Pons (tissue), 1 donor: ENCODE measurements at regions not wholly inside any gene's neighbourhood (a gene's known extent, or its start where the extent isn't known, plus 50 kb on each side); places are given as distances from the start of the nearest gene placed in this dataset.
"Not testable (repeated sequence)": the region's sequence is repeated elsewhere in the genome, so short reads cannot be mapped to it uniquely, and the experiment has no call there.

ENCODE experiments used
- DNase-seq: peaks from one replicate; pipeline ENCODE4 v3.0.0-alpha.2; 2016; ENCODE audit warnings: low spot score

DNA sequence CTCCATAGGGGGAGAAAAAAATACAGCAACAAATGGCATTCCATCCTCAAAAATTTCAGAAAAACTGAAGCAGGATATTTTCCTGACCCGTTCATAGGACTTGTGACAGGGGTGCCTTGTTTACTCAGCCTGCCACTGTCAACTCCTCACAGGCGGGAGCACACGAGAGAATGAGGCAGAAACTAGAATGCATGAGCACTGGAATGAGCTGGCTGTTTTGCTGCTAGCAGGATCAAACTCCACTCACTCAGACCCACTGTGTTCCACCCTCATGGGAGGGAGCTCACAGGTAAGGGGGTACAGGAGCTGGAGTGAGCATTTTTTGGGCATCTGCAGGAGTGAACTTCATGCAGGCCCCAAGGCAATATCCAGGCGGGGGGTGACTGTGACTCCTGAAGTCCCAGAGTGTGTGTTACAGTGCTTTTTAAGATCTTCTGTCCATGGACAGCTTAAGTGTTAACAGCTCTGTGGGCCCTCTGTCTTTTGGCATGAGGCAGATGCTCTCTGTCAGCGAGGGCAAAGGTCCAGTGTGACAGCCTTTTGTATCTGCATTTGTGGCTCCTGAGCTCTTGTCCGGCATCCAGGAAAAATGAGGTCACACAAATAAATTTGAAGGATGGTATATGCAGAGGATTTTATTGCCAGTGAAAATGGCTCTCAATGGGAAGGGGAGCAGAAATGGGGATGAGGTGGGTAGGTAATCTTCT is 905.7 kb upstream of the TENM4 start:
- no peak for DNase-seq

DNA sequence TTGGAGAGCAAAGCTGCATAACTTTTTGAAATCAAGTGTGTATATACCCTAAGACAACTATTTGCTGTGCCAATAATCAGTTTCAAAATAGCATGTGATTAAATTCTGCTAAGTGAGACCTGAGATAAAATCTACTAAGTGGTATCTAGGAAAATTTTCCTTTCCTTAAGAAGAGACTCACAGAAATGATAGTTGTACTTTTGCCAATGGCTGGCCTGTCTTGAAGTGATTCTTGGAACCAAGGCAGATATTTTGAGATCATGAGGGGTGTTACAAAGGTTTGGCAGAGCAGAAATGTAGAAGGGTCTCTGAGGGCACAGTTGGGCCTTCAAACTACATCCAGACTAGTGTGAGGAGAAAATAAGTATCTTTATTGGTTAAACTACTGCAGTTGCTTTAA is 902.6 kb upstream of the TENM4 start:
- DNase-seq: no peak

DNA sequence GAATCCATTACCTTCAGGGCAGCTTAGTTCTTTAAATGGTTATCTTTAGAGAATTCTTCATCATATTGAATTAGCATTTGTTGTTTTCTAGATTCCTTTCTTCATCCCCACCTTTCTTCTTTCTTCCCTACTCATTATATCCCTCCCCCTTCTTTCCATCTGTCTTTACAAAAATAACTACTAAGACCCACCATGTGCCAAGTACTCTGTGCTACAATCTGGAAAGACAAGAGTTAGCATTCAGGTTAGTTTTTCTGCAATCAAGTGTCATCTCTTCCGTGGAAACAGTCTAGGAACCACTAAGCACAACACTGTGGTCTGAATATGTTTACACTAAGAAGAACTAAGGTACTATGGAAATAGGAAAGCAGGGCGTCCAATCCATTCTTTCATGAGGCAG is 897.4 kb upstream of the TENM4 start:
- DNase-seq: no peak

DNA sequence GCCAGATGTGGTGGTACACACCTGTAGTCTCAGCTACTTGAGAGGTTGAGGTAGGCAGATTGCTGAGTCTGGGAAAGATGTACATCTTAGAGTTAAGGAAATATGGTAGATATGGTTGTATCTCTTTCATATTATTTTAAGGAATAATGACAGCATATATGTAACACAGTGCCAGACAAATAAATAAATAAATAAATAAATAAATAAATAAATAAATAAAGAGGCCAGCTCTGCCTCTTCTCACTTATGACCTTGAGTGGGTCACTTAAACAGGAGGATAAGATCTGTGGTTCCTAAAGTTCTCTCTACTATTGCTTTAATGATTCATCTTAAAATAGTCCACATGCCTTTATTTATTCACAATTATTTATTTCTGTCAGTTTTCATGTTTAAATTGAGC is 890.9 kb upstream of the TENM4 start:
- no peak for DNase-seq

DNA sequence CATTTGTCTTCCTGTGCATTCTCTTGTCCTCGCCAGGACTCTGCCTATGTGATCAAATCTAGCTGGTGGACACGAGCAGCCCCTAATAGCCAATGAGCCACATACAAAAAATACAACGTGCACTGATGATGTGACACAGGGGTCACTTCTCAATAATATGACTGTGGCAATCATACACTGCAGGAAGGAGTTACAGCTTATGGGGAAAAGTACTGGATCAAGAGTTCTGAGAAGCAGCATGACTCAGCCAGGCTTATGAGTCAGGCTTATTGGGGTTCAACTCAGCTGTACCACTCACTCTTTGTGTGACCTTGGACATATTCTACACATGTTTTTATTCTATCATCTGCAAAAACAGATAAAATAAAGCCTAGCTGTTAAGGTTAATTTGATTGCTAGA is 889.4 kb upstream of the TENM4 start:
- no peak for DNase-seq

DNA sequence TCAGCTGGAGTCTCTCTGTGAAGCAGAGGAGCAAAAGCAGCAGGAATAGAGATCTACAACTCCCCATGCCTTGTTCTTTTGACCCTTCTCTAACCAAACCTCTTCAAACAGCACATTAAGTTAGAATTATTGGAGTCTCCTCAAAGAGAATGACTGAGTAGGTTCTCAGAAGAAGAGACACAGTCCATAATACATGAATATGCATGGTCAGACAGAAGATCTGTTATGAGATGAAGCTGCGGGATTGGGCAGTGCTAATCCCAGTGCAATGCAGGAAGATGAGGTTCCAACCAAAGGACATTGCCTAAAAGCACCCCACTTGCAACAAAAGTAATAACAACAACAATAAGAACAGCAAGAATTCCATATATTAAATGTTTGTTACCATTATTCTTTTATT is 887.9 kb upstream of the TENM4 start:
- no peak for DNase-seq

DNA sequence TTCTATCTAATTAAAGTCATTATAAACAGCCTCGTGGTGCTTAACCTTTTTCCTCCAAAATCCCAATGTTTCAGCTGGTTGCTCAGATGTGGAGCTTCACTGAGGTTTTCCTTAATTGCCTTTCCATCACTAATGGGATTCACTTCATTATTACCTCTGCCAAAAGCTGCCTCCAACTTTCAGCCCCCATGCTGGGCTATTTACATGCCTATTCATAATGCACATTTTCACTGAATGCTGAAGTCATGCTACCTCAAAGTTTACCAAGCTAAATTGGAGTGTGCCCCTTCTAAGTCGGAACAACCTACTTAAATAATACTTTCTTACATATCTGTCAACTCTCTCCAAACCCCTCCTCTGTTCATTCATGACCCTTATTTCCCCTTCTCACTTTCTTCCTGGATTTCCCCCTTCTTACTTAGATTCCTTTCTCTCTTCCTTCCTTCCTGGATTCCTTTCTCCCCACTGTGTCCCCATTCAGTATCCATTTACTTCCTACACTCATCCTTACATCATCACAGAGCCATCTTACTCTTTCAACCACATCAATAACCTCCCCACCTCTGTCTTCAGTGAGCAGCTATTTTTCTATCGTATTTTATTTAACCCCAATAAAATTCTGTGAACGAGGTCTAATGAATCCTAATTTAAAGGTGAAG is 887.3 kb upstream of the TENM4 start:
- no peak for DNase-seq

DNA sequence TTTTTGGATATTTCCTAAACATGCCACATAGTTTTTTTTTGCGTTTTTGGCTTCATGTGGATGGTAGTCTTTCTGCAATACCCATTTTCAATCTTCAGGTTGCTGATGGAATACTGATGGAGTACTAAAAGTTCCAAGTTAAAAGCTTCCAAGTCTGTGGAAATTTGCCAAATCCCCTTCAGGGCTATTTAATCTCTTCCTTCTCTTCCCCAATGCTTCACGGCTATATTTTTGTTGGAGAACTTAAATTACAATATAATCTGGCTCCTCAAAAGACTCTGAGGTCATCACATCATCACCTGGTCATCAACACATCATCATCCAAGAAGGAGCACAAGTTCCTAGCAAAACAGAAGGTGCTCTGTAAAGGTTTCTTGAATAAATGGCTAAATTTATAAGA is 881.0 kb upstream of the TENM4 start:
- no peak for DNase-seq

DNA sequence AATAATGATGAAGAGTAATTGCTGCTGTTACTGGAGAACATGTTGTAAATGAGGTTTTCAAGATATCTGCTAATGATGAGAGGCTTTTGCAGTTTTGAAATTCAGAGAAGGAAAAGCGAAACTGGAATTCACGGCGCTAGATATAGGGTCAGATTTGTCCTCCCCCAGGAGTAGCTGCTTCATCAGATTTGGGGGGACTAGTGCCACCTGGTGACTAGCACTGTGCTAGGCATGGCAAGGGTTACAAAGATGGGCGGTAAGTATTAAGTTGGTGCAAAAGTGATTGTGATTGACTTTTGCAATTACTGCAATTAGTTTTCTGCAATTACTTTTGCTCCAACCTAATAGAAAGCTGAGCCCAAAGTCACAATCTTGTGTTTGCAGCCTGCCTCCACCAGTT is 879.9 kb upstream of the TENM4 start:
- no peak for DNase-seq

DNA sequence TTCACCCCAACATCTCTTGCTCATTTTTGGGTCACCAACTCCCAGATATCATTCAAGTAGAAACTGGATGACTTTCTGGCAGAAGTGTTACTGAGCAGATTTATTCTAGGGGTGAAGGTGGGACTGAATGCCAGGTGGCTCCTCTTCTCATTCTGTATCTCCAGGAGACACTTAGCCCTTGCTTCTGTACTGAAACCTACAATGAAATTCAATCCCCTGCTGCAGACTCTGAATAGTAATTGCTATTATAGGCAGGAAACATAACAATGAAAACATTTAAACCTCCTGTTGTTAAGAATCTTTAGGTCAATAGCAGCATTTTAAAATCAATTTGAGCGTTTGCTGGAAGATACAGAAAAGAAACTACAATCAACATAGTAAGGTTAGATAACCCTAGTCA is 879.4 kb upstream of the TENM4 start:
- DNase-seq: no peak

DNA sequence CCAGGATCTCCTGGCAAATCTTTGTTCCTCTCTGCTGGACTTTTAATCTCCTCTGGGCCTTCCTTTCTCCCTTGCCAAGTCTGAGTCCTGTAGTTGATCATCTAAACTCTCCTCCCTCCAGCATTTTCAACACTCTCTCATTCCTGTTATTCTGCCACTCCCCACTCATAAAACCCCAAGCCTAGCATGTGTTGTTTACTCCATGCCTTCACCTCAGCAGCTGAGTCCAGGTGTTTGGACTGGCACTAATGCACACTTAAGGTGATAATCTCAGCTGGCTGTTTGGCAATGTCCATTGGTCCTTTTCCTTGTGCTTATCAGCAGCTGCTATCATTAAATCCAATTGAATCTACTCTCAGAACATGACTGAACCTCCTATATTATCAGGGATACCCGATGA is 876.8 kb upstream of the TENM4 start:
- DNase-seq: no peak

DNA sequence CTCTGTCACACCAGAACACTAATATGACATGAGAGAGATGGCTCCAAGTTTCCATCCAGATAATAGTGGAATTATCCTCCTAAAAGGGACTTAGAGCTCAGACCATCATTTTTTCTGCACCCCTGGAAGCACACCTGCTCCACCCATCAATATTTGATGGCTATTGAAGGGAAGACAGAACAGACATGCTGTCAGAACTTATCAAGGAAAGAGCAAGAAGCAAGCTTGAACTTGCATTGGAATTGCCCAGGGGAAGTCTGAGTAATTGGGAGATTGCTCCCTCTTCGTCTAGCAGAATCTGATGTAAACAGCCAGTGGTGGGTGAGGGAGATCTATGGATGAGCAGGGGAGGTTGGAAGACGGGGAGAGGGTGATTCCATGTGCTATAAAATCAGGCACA is 874.4 kb upstream of the TENM4 start:
- no peak for DNase-seq

DNA sequence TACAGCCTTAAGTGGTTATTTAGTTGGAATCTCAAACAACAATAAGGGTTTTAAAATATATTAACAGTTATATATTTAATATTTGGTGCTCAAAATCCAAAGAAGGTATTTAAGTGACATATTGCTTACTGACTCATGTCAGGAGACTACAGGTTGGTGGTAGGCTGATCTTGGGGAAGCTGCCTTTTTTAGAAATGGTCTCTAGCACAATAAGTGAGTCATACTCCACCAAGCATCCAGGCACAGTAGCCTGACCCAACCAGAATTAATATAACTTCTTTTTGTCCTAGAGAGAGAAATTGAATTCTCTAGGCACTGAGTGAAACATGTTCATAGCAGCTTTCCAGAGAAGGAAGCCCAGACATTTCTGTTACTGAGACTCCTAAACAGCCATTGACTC is 868.5 kb upstream of the TENM4 start:
- no peak for DNase-seq

DNA sequence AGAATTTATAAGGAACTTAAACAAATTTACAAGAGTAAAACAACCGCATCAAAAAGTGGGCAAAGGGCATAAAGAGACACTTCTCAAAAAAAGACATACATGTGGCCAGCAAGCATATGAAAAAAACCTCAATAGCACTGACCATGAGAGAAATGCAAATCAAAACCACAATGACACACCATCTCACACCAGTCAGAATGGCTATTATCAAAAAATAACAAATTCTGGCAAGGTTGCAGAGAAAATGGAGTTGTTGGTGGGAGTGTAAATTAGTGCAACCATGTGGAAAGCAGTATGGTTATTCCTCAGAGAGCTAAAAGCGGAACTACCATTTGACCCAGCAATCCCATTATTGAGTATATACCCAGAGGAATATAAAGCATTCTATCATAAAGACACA is 866.8 kb upstream of the TENM4 start:
- no peak for DNase-seq

DNA sequence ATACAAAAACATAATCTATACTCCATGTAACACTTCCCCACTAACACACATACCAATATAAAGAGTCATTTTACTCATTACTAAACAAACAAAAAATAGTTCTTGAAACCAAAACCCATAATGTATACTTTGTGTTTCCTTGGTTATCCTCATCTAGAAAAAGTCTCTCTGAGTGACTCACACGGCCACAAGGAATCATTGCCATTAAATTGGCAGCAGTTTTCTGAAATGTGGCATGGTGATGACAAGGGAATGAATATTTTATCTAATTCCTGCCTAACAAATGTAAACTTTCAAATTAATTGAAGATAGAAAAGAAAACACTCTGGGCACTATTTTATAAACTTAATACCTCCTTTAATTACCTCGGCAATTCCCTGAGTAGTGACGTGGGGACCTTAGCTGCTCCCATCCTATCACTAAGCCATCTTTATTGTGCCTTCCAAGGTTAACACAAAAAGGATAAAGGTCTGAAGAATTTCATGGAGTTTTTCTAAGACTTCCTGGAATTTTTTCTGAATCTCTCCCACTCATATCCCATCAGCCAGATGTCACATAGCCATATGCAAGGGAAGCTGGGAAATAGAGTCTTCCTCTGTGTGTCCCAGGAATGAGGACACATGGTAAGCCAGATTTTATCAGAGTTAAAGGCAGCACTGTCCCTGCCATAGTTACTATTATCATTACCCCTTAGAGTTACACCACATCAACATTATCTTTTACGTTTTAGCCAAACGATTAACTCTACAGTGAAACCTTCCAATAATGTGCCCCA is 857.2 kb upstream of the TENM4 start:
- no peak for DNase-seq

DNA sequence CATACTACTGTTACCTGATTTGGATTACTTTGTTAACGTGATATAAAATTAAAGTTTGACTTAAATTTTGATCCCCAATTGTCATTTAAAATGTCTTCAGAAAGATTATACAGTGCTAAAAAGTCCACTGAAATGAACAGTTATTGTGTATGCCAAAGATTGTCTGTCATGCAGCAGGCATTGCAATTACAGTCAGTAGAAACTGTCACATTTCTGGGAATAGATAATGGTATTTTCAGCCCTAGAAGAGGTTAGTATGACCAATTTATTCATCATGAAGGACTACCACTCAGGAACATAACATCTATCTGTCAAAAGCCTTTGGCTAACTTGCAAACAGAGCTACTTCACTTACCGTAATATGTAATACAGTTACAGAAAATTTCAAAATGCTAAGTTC is 852.5 kb upstream of the TENM4 start:
- no peak for DNase-seq

DNA sequence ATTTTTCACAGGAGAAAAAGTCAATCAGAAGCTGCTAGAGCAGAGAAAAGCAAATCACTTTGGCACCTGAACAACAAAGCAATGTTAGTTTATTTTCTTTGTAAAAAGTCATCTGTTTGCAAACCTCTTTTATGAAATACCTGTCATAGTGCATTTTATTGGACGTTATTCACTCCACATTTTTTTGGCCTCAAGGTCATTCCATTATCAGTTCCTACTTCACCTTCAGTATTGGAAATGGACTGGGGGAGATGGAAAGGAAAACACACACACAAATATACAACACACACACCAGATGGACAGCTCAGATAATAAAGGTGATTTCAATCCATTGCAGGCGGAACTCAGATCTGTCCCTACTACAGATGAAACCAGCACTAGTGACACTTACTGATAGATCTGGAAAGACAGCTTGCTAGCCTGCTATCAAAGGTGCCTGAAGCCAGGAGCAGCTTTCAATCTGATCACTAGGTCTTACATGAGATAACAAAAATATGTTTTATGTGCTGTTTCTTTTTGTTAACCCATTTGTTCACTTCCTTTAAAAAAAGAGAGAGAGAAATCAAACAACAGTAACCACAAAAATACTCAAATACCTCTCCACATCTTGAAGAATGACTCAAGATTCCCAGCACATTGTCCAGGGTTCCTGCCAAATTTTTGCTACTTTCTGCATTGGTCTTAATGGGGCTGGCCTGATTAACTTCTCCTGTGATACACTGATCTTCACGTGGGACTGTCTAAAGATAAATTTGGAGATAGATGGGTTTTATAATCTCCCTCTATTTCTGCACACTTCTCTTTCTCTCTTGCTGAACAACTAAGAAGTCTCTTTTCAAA is 844.3 kb upstream of the TENM4 start:
- no peak for DNase-seq

DNA sequence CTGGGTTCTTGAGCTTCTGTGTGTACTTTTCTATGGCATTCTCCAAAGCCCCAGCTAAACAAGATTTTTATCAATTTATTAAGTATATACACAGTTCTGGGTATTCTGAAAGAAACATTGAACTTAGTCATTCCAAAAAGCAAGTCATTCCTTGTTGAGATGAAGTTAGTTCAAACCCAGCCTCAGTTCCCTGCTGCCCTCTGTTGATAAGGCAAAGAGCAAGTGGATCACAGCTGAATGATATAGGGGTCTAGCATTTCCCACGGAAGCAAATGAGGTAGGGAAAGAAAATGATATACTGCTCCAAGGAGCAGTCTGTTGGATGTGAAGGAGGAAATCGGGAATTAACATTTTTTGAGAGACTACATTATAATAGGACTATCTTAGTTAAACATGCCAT is 841.8 kb upstream of the TENM4 start:
- no peak for DNase-seq

DNA sequence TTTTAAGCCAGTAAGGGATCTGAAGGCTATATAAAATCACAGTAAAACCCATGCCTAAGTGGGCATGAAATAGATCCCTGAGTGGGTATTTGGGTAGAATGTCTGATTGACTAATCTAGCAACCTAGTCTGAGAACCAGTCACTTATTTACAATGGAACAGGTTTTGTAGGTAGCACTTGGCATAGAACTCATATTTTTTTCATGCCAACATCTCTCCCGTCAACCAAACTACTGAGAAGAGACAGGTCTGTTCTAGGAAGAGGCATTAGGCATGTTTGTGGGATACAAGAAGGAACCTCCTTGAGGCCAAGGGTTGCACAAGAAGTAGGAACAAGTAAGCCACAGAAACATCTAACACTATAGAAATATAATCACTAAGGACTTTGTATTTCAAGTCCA is 840.4 kb upstream of the TENM4 start:
- no peak for DNase-seq

DNA sequence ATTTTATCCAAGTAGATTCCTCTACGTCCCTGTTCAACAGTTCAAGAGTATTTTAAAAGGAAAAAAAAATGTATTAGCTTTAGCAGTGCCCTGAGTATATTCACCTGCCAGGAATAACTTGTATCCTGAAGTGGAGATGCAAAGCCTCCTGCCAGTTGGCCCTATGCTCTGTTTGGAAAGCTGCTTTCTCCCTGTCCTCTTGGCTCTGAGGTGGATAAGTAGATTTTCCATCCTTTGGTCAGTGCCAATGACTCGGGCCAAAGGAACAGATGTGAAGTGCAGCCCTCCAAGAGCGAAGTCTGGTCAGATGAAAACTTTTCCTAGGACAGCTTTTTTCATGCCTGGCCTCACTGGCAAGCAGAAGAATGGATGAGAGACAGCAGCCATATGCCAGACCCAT is 839.9 kb upstream of the TENM4 start:
- peak; percentile 53 for DNase-seq

DNA sequence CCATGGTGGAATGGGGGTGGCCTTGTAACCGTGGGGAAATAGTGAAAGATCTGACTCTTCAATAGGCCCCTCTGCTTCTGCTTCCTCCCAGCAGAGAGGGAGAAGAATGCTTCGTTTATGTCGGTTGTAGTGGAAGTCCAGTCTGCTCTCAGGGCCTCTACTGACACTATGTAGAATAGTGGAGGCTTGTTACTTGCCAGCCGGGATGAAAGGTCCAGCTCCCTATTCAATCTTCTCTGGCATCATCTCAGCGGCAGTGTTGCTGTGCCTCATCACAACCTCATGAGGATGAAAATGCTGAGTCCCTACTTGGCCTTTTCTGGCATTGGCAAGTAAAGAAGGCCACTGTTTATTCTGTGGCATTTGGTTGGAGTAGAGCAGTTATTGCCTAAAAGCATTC is 820.9 kb upstream of the TENM4 start:
- DNase-seq: peak; percentile 74

DNA sequence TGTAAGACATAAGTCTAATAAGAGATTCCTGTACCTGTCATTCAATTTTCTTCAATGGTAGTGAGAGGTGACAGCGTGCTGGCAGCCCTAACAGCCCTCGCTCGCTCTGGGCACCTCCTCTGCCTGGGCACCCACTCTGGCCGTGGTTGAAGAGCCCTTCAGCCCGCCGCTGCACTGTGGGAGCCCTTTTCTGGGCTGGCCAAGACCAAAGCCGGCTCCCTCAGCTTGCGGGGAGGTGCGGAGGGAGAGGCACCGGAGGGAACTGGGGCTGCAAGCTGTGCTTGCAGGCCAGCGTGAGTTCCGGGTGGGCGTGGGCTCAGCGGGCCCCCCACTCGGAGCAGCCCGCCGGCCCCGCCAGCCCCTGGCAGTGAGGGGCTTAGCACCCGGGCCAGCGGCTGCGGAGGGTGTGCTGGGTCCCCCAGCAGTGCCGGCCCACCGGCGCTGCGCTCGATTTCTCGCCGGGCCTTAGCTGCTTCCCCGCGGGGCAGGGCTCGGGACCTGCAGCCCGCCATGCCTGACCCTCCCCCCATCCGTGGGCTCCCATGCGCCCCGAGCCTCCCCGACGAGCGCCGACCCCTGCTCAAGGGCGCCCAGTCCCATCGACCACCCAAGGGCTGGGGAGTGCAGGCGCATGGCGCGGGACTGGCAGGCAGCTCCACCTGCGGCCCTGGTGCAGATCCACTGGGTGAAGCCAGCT is 816.6 kb upstream of the TENM4 start:
- DNase-seq: not testable (repeated sequence)
